Upper lobe of right lung (tissue), 1 donor: ENCODE measurements at regions not wholly inside any gene's neighbourhood (a gene's known extent, or its start where the extent isn't known, plus 50 kb on each side); places are given as distances from the start of the nearest gene placed in this dataset.
A peak's percentile ranks its signal among the peaks of the same experiment; 100 is the strongest.

Experiments used
- ATAC-seq: fragments of 200-7000 bp; cut with Tn5 transposase; one replicate; pipeline ENCODE4 v1.9.1; 2020; ENCODE audit warnings: mild to moderate bottlenecking, moderate library complexity
- DNase-seq: peaks from one replicate; pipeline ENCODE4 v3.0.0-alpha.2; 2020
- H3K27ac ChIP-seq: fragments of 200-600 bp; one replicate; pipeline ENCODE4 v1.8.0; 2022
- H3K27me3 ChIP-seq: fragments of 200-600 bp; one replicate; pipeline ENCODE4 v1.8.0; 2022; ENCODE audit warnings: mild to moderate bottlenecking
- H3K36me3 ChIP-seq: fragments of 200-600 bp; one replicate; pipeline ENCODE4 v1.8.0; 2022
- H3K4me1 ChIP-seq: fragments of 200-600 bp; one replicate; pipeline ENCODE4 v1.8.0; 2022
- H3K4me3 ChIP-seq: fragments of 200-600 bp; one replicate; pipeline ENCODE4 v1.8.0; 2022; ENCODE audit warnings: mild to moderate bottlenecking
- H3K9me3 ChIP-seq: fragments of 200-600 bp; one replicate; pipeline ENCODE4 v1.8.0; 2022
- CTCF ChIP-seq: fragments of 200-600 bp; IDR thresholded peaks from one replicate; pipeline ENCODE4 v1.8.0; 2022; ENCODE audit warnings: antibody characterized with exemption
- intact Hi-C: fragments of 100-400 bp; cut with DNase I; formaldehyde crosslinking; loops from one replicate; pipeline ENCODE4 v1.11.0; 2022
- donor health status: DM: no; HTN: yes; CAD: no; lungs with severe emphysema.

- no peak overlapping the region for H3K27ac ChIP-seq
- no peaks in the 10 kb centered on the region for H3K9me3 ChIP-seq
- intact Hi-C loops: no loop called here
- TF ChIP-seq CTCF: no peak
- DNase-seq (no peak), ATAC-seq (no peak)
- H3K4me1 ChIP-seq: no peaks in the 10 kb centered on the region
- no peak overlapping the region for H3K4me3 ChIP-seq
- H3K36me3 ChIP-seq: no peaks in the 10 kb centered on the region
- H3K27me3 ChIP-seq: no peaks in the 10 kb centered on the region
Observed at GRCh38 chr2:53516650-53517049, 251.0 kb upstream of the CHAC2 start.

- no peaks in the 10 kb centered on the region for H3K36me3 ChIP-seq
- H3K4me1 ChIP-seq: no peaks in the 10 kb centered on the region
- ATAC-seq (peak; percentile 73), DNase-seq (no peak)
- no peaks in the 10 kb centered on the region for H3K9me3 ChIP-seq
- TF ChIP-seq CTCF: peak; percentile 8
- no peak overlapping the region for H3K27ac ChIP-seq
- no peaks in the 10 kb centered on the region for H3K27me3 ChIP-seq
- H3K4me3 ChIP-seq: no peak overlapping the region
- intact Hi-C loops: no loop called here
Observed at GRCh38 chr2:53515435-53516332, 251.9 kb upstream of the CHAC2 start.

GRCh38 chr2:53513167-53513666 lies 254.4 kb upstream of the CHAC2 start:
- TF ChIP-seq CTCF: no peak
- intact Hi-C loops: no loop called here
- Histone ChIP-seq H3K4me1 (no peaks in the 10 kb centered on the region), H3K27ac (no peak overlapping the region), H3K36me3 (no peaks in the 10 kb centered on the region), H3K27me3 (no peaks in the 10 kb centered on the region), H3K4me3 (no peak overlapping the region), H3K9me3 (no peaks in the 10 kb centered on the region)
- DNase-seq: no peak
- no peak for ATAC-seq

GRCh38 chr2:53512071-53512826 lies 255.4 kb upstream of the CHAC2 start:
- TF ChIP-seq CTCF: no peak
- H3K4me1 ChIP-seq: no peaks in the 10 kb centered on the region
- DNase-seq (no peak), ATAC-seq (no peak)
- H3K4me3 ChIP-seq: no peak overlapping the region
- no peaks in the 10 kb centered on the region for H3K36me3 ChIP-seq
- intact Hi-C loops: no loop called here
- H3K27ac ChIP-seq: no peak overlapping the region
- H3K9me3 ChIP-seq: no peaks in the 10 kb centered on the region
- no peaks in the 10 kb centered on the region for H3K27me3 ChIP-seq

GRCh38 chr2:53511549-53511948 lies 256.1 kb upstream of the CHAC2 start:
- ATAC-seq (no peak), DNase-seq (no peak)
- H3K27ac ChIP-seq: no peak overlapping the region
- intact Hi-C loops: no loop called here
- H3K36me3 ChIP-seq: no peaks in the 10 kb centered on the region
- no peaks in the 10 kb centered on the region for H3K27me3 ChIP-seq
- no peak for TF ChIP-seq CTCF
- no peaks in the 10 kb centered on the region for H3K4me1 ChIP-seq
- no peaks in the 10 kb centered on the region for H3K9me3 ChIP-seq
- no peak overlapping the region for H3K4me3 ChIP-seq
